T-helper 9 cell (primary cell): ENCODE measurements at regions not wholly inside any gene's neighbourhood (a gene's known extent, or its start where the extent isn't known, plus 50 kb on each side); places are given as distances from the start of the nearest gene placed in this dataset.
"Not testable (repeated sequence)": the region's sequence is repeated elsewhere in the genome, so short reads cannot be mapped to it uniquely, and the experiment has no call there.

ENCODE experiments used
- DNase-seq: peaks from one replicate; pipeline ENCODE4 v3.0.0-alpha.2; 2020

DNA sequence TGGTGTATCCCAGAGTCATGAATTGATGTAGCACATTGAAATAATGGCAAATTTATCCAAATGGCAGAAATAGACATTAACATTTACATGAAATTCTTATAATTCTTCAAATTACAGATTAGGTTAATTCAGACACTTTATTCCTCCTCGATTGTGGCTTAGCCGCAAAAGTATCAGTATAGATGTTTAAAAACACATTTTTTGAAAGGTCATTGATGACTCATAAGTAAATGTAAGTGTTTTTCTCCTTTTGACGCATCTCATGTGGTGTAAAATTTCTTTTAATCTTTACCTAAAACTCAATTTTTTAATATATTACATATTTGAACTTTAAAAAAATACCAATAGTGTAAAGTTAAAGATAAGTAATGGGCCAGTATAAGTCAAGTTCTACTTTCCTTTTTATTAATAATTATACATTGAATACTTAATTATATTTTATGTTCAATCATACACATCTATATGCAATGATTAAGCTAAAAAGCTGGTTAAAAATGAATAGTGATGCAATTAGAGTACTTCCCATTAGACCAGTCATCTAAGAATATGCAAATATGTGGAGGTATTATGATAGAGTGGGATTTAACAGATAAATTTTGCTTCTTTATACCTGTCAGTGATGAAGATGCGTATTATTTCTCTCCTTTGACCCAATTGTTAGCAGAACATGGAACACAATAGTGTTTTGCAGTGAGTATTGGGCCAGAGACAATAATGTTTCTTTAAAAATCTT, 678.1 kb upstream of the DPPA4 start:
- DNase-seq, result no peak

DNA sequence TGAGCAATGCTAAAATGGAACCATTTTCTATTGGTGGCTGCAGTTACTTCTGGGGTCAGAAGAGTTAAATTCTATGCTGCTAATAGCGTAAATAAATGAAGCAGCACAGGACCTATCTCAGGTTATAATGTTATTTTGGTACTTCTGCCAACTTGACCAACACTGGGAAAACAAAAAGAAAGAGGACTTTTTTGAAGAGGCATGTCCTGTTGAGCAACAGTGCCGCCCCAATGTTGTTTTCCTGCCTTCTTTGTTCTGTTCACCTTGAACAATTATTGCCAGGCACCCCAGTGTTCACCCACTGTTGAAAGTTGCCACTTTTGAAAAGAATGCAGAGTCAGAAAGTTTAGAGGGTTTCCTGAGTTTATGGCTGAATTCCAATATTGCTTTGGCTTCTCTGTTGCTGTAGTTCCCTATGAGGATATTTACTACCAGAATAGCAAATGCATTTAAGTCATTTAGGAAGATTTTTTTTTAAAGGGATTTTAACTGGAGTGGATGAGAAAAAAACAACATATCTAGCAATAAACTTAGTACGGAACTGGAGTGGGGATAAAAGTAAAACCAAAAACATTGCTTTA, 679.0 kb upstream of the DPPA4 start:
- DNase-seq, result no peak

DNA sequence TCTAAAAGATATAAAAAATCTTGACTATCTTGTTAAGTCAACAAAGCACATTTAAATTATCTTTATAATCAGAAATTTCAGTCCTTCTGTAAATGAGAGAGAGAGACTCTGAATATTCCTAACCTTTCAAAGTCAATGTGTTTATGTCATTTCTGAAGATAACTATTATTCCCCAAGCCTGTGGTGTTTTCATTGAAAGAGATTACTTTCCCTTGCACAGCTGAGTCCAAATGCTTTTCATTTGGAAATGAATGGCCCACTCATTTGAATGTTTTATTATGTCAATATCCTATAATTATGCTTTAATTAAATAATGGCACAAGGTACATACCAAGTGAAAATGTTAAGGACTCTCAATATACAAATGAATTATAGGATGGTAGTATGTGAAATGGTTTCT, 680.0 kb upstream of the DPPA4 start:
- DNase-seq, result no peak

DNA sequence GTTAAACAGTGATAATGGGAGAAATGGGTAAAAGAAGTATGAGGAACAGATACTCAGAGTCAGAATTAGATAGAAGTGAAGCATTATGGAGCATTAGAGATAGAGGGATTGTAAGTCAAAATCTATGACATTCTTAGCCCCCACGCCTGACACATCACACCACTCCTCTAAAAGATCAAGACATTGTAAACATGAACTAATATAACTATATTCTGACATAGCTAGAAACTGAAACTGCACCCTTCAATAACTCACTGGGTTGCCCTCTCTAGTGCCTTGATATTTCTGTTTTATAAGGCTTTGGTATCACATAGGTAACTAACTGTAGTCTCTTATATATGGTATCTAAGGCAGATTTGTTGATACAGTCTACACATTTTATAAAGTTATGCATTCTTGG, 684.3 kb upstream of the DPPA4 start:
- DNase-seq, result no peak

DNA sequence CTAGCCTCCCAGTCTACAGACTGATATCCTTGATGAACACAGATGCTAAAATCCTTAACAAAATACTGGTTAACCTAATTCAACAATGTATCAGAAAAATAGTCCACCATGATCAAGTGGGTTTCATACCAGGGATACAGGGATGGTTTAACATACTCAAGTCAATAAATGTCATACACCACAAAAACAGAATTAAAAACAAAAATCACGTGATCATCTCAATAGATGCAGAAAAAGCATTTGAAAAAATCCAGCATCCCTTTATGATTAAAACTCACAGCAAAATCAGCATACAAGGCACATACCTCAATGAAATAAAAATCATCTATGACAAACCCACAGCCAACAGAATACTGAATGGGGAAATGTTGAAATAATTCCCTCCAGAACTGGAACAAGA, 685.7 kb upstream of the DPPA4 start:
- DNase-seq, result not testable (repeated sequence)

DNA sequence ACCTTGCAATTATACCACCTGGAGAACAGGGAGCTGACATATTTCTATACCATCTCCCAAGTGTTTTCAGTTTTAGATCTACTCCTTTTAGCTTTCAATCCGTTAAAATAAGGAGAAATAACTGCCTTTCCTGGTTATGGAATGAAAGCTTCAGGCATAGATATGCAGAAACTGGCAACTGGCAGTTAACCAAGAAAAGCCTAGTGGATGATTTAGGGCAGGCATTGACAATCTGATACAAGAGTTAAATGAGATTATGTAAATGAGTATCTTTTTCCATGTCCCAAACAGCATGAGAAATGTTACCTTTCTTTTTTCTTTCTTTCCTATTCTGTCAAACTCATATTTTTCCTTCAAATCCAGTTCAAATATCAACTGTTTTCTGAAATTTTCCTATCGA, 689.1 kb upstream of the DPPA4 start:
- no peak for DNase-seq

DNA sequence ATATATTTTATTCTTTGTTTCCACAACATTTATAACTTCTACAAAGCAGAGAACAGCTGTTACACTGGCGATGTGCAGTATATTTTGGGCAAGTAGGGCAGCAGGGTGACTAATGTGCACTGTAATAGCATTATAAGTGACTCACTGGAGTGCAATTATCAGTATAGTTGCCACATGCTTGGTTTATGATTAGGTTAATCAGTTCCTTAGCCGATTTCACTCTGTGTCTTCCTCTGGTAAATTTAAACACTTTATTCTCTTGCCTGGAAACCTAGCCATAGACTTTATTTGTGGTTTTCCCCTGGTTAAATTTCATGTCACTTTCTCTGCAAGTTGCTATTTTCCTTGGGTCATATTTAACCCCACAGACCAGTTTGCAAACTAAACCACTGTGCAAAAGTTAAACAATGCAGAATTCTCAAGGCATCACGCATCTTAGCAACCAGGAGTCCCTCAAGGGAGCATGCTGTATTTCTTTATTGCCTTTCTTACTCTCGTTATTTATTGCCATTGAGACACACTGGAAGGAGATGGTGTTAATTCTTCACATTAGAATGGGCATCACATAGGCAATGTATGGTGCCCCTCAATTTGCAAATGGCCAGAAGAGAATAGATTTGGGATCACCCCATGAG, 690.2 kb upstream of the DPPA4 start:
- DNase-seq, result no peak

DNA sequence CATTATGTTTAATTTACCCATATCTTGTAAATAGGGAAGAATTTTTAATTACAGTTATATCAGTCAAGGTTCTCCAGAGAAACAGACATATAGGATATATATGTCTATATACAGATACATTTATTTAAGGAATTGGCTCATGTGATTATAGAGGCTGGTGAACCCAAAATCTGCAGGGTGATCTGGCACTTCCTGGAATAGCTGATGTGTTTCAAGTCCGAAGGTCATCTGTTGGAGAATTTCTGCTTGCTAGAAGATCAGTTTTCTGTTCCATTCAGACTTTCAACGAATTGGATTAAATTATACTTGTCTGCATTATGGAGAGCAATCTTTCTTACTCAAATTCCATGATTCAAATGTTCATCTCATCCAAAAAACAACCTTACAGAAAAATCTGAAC, 694.6 kb upstream of the DPPA4 start:
- no peak for DNase-seq

DNA sequence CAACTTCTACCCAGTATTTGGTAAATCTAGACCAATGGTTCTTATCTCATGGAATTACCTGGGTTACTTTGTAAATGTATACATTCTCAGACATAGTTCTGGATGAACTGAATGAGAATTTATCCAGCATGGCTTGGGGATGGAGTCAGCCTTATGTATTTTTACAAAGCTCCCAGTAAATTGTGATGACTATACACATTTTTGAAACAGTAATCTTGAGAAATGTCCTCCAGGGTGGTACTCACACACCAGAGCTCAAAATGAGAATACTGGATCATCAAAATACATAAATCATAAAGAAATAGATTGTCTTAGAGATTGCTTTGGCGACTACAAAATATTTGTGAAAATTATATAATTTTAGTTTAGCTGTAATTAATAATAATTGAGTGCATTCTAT, 722.1 kb upstream of the DPPA4 start:
- no peak for DNase-seq

DNA sequence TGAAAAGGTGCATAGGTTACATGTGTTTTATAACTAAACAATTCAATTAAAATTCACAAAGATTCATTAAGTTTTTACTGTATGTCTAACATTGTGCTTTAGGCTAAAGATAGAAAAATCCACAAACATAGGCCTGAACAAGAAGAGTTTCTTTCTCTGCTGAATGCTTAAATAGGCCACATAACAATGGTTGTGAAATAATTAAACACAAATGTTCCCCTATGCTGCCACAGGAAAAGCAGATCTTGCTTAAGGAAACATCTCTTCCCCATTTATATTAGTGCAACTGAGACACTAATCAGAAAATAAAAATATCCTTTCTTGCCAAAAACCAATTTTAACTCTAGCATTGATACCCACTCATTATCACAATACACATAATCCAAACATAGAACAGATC, 725.4 kb upstream of the DPPA4 start:
- no peak for DNase-seq

DNA sequence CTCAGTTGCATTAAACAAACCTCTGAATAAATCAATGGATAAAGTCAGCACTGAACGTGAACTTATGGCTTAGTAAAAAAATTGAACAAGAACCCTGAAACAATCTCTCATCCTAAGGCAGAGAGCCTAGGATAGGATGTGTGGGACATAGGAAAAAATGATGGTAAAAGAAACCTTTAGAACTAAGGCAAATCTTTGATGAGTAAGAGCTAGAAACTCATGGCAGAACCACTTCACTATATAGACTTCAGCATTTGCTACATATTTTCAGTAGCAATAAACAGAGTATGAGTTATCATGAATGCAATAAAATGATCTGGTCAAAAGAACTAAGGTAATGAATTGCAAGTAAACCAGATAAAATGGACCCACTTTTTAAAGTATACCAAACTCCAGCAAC, 725.8 kb upstream of the DPPA4 start:
- no peak for DNase-seq

DNA sequence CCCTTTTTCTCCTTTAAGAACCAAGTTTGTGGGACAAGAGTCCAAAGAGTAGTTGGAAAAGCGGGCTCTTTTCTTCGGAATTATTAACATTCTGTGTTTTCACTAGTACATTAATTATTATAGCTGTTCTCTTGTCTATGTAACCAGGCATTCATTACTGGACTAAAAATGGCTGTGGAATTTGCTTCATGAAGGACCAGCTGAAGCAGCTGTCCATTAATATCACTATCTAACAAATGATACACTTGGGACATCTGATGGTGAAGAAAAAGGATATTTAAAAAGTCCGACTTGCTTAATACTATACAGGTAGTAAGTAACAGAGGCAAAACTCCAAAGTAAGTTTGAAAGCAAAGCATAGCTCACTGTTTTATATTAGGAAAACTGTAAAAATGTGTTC, 728.9 kb upstream of the DPPA4 start:
- no peak for DNase-seq

DNA sequence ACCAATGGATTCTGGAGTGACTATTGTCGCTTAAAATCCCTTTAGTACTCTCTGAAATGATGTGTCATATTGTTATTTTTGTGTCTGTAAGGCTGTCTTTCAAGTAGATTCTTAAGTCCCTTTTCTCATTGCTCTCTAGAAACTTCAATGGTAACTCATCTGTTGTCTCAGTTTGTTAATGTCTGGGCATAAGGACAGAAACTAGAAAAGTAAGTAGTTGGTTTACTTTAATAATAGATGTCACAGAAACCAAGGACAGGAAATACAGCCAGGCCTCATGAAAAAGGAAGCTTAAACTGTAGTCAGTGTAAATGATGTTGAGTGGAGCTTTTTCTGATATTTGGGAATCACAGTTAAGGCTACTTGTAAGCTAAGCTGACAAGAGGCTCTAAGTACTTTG, 730.2 kb upstream of the DPPA4 start:
- DNase-seq, result no peak

DNA sequence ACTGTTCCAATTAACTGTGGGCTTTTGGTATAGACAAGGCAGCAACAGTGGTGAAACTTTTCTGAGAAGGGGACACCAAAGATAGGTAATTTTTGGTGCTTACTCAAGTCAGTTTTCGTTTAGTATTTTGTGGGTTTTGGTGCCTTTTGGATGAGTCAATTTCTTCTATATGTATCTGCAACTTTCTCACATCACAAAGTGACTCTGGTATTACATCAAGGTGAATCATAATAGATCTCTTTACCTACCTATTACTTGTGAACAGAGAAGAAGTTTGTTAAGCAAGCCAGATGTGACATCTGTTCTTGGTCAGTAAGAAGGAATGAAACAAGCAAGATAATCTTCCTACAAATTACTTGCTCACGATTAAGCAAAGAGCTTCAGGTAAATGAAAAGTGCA, 732.4 kb upstream of the DPPA4 start:
- DNase-seq, result no peak

DNA sequence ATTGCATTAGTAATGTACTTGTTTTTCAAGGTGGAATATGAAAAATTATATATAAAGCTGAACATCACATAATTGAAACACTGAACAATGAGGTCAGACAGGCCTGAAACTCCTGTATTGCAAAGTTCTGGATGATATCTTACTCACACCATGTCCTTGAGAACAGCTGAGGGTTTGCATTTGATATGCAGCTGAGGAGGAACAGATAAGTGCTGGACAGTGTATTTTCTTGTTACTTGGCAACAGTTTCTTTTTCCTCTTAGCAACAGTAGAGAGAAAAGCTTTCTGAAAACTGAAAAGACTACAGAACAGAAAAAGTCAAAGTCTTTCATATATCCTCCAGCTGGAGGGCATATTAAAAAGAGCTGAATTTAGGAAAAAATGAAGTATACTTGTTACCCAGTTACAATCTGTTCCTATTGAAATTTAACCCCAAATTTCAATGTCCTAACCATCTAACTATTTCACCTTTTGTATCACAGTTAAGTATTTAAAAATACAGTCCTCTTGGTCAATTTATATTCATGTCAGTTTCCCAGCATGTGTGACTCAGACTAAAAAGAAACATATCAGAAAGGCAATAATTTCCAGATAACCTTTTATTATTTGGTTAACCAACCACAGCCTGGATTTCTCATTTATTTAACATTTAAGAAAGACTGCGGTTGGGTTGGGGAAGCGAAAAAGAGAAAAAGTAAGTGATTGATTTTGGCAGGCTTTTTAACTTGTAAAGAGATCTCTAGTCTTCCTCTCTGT, 733.0 kb upstream of the DPPA4 start:
- no peak for DNase-seq

DNA sequence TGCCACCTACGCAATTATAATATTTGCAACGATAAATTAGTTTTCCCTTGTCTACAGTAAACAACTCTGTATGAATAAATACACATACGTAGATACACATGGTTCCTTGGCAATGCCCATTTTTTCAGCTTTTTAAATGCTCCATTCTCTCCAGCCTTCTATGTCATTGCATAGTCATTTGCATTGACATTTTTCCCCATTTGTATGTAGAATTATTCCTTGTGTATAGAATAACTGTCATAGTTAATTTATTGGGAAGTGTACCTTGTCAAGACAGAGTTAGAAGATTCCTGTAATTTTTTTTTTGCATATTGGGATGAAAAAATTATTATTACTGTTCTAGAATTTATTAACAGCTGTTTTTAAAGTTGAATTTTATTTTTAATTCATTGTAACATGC, 736.7 kb upstream of the DPPA4 start:
- no peak for DNase-seq

DNA sequence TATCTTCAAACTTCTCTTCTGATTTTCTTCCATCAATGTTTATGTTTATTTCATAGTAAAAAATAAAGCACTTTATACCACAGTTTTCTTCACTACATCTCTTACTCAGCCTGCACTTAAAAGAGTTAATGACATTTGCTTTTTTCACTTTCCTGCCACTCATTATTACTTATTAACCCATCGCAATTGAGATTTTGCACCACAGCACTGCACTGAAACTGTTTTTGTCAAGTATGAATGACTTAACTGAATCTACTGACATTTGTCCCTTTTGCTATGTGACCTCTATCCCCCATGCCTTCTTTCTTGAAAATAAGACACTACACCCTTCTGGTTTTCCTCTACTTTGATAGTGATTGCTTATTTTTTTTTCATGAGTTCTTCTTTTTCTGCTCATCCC, 739.7 kb upstream of the DPPA4 start:
- no peak for DNase-seq

DNA sequence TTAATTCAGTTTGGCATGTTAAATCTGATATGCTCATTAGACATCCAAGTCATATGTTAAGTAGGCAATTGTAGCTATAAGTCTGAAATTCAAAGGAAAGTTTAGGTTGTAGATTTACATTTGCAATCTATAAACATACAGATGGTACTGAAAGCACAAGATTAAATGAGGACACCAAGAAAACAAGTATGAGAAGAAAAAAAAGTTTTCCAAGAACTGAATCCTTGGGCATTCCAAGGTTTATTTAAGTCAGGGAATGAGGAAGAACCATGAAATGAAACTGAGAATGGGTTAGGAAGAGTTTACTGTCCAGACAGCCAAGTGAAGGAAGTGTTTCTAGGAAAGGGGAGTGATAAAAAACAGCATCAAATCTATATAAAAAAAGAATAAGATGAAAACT, 756.1 kb upstream of the DPPA4 start:
- no peak for DNase-seq

DNA sequence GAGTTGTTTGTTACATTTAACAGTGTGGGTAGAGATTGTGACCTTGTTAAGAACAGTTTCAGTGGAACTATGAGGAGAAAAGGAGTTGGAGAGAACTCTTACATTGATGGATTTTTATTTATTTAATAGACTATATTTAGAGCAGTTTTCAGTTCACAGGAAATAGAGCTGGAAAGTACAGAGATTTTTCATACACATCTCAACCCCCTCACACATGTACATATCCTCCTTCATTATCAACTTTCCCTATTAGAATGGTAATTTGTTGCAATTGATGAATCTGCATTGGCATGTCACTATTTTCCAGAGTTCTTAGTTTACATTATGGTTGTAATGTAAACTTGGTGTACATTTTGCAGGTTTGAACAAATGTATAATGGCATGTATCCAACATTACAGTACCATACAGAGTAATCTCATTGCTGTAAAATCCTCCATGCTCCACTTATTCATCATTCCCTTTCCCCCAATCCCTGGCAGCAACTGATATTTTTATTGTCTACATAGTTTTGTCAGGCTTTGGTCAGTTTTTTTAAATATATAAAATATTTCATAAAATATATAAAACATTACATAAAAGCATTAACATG, 756.6 kb upstream of the DPPA4 start:
- DNase-seq, result no peak

DNA sequence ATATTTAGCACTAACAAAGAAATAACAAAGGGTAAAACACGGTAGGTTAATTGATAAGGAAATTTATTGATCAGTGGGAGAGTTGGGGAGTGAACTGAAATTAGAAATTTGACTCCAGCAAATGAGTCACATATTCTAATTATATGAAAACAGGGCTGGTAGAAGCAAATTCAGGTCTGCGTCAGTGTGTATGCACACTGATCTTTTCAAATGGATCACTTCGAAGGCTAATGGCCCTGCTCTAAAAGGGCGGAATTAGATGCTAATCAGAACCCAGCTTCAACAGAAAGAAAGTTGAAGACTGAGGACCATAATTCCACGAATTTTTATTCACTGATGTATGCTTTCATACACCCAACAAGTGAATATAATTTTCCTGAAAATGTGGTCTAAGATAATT, 762.4 kb upstream of the DPPA4 start:
- no peak for DNase-seq

DNA sequence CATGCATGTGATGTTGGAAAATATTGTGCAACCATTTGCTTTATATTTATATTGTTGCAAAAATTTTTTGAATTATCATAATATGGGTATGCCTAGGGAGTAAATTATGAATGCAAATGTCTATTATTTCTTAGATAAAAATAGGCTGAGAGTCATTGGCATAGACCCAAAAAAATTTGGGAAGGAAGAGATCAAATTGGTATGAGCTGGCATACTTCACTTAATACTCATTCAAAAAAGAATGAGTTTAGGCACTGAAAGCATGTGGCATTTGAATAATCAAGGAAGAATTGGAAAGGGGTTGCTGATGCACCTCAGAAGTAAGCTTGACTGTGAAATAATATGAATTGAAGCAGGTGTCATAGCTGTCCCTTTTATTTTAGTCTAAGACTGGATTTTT, 764.0 kb upstream of the DPPA4 start:
- DNase-seq, result no peak

DNA sequence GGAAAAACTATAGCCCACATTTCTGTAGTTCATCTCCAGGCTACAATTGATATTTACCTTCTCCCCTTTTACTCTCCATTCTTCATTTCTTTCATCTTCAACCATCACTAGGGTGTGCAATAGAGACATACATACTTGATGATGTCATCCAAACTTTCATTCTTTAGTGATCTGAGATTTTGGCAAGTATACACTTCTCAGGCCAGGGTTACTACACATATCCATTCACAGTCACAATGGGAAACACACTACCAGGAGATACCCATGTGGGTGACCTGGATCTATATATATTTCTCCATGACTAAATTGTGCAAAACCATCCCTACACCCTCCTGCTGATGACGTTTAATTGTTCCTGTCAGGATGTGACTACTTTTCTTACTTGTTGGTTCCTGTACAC, 769.5 kb upstream of the DPPA4 start:
- DNase-seq, result no peak

DNA sequence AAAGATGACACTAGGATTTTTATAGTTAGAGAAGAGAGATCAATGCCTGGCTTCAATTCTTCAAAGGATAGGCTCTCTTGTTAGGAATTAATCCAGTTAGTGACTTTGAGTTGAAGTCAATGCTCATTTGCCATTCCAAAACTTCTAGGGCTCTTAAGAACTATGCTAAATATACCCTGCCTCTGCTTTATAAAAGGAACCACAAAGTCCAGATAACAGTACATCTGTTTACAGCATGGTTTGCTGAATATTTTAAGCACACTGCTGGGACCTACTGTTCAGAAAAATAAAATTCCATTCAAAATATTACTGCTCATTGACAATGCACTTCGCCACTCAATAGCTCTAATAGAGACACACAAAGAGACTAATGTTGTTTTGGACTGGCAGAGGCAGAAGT, 786.6 kb upstream of the DPPA4 start:
- no peak for DNase-seq

DNA sequence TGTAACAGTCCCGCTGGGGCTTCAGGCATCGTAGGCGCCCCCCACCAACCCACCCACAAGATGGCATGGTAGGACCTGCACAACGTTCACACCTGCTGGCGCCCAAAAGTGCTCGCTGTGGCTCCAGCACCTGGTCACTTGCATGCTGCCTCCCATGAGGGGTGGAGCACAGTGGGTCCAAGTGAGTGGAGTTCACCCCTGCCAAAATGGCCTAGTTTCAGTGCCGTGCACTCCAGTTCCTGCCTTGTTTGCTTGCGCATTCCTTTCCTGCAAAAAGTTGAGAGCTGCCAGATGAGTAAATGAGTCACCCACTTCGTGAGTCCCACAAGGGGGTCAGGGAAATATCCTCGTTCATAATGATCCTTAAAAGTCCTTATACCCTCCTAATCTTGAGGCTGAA, 788.7 kb upstream of the DPPA4 start:
- no peak for DNase-seq
